HEK293 (cell line): ENCODE measurements at regions not wholly inside any gene's neighbourhood (a gene's known extent, or its start where the extent isn't known, plus 50 kb on each side); places are given as distances from the start of the nearest gene placed in this dataset.

Experiments used
- FEZF1 ChIP-seq: fragments of 450-650 bp; formaldehyde crosslinking; IDR thresholded peaks from 2 replicates; pipeline ENCODE4 v1.5.1; 2016; ENCODE audit warnings: missing biosample characterization, missing genetic modification characterization
- HOXC10 ChIP-seq: sonication (generic); formaldehyde crosslinking; IDR thresholded peaks from 2 replicates; pipeline ENCODE4 v1.8.1; 2023; ENCODE audit warnings: mild to moderate bottlenecking, missing genetic modification reagents
- OSR2 ChIP-seq: fragments of 450-650 bp; formaldehyde crosslinking; IDR thresholded peaks from 2 replicates; pipeline ENCODE4 v1.5.1; 2016; ENCODE audit warnings: missing biosample characterization, missing genetic modification characterization
- TRIM28 ChIP-seq: IDR thresholded peaks from 2 replicates; pipeline ENCODE4 v1.6.1; 2011; ENCODE audit warnings: low read length, control low read depth, borderline replicate concordance
- YY1 ChIP-seq: fragments of 450-650 bp; formaldehyde crosslinking; IDR thresholded peaks from 2 replicates; pipeline ENCODE4 v1.5.1; 2018; ENCODE audit warnings: missing biosample characterization, missing genetic modification characterization
- ZBTB48 ChIP-seq: fragments of 450-650 bp; formaldehyde crosslinking; IDR thresholded peaks from 2 replicates; pipeline ENCODE4 v1.5.1; 2016; ENCODE audit warnings: missing biosample characterization, missing genetic modification characterization
- ZNF354C ChIP-seq: fragments of 450-650 bp; formaldehyde crosslinking; IDR thresholded peaks from 2 replicates; pipeline ENCODE4 v1.5.1; 2016; ENCODE audit warnings: missing biosample characterization, missing genetic modification characterization, low read depth, borderline replicate concordance
- ZNF426 ChIP-seq: fragments of 450-650 bp; formaldehyde crosslinking; IDR thresholded peaks from 2 replicates; pipeline ENCODE4 v1.5.1; 2017; ENCODE audit warnings: missing biosample characterization, missing genetic modification characterization, mild to moderate bottlenecking, inconsistent platforms, moderate library complexity
- ZNF510 ChIP-seq: fragments of 450-650 bp; formaldehyde crosslinking; IDR thresholded peaks from 2 replicates; pipeline ENCODE4 v1.5.1; 2018; ENCODE audit warnings: mild to moderate bottlenecking, missing genetic modification characterization, missing biosample characterization; ENCODE audit not compliant: insufficient replicate concordance
- ZNF548 ChIP-seq: fragments of 450-650 bp; formaldehyde crosslinking; IDR thresholded peaks from 2 replicates; pipeline ENCODE4 v1.5.1; 2016; ENCODE audit warnings: missing biosample characterization, missing genetic modification characterization
- ZNF621 ChIP-seq: fragments of 450-650 bp; formaldehyde crosslinking; IDR thresholded peaks from 2 replicates; pipeline ENCODE4 v1.5.1; 2017; ENCODE audit warnings: missing biosample characterization, missing genetic modification characterization
- ZNF629 ChIP-seq: fragments of 450-650 bp; formaldehyde crosslinking; IDR thresholded peaks from 2 replicates; pipeline ENCODE4 v1.5.1; 2017; ENCODE audit warnings: missing biosample characterization, missing genetic modification characterization
- ZNF747 ChIP-seq: fragments of 450-650 bp; formaldehyde crosslinking; IDR thresholded peaks from 2 replicates; pipeline ENCODE4 v1.5.1; 2016; ENCODE audit warnings: missing biosample characterization, missing genetic modification characterization
- ZNF776 ChIP-seq: fragments of 450-650 bp; formaldehyde crosslinking; IDR thresholded peaks from 2 replicates; pipeline ENCODE4 v1.5.0; 2017; ENCODE audit warnings: missing biosample characterization, missing genetic modification characterization, borderline replicate concordance
- ZSCAN30 ChIP-seq: fragments of 450-650 bp; IDR thresholded peaks from 2 replicates; pipeline ENCODE4 v1.5.1; 2018; ENCODE audit warnings: missing biosample characterization, mild to moderate bottlenecking, missing genetic modification characterization, moderate library complexity
- ZXDB ChIP-seq: fragments of 450-650 bp; formaldehyde crosslinking; IDR thresholded peaks from 2 replicates; pipeline ENCODE4 v1.5.1; 2016; ENCODE audit warnings: missing biosample characterization, missing genetic modification characterization
- TF ChIP-seq, protein P1 (sequence below): fragments of 450-650 bp; formaldehyde crosslinking; IDR thresholded peaks from 2 replicates; pipeline ENCODE4 v1.5.1; 2016; ENCODE audit warnings: missing biosample characterization, missing genetic modification characterization
- TF ChIP-seq, protein P2 (sequence below): fragments of 450-650 bp; formaldehyde crosslinking; IDR thresholded peaks from 2 replicates; pipeline ENCODE4 v1.5.1; 2017; ENCODE audit warnings: missing biosample characterization, missing genetic modification characterization
- TF ChIP-seq, protein P3 (sequence below): fragments of 450-650 bp; formaldehyde crosslinking; conservative IDR thresholded peaks from 2 replicates; pipeline ENCODE4 v1.5.1; 2016; ENCODE audit warnings: low read depth, missing biosample characterization, missing genetic modification characterization
- TF ChIP-seq, protein P4 (sequence below): fragments of 450-650 bp; formaldehyde crosslinking; IDR thresholded peaks from 2 replicates; pipeline ENCODE4 v1.5.1; 2016; ENCODE audit warnings: missing biosample characterization, missing genetic modification characterization
- TF ChIP-seq, protein P5 (sequence below): fragments of 450-650 bp; formaldehyde crosslinking; IDR thresholded peaks from 2 replicates; pipeline ENCODE4 v1.5.1; 2016; ENCODE audit warnings: missing biosample characterization, missing genetic modification characterization, borderline replicate concordance
- TF ChIP-seq, protein P6 (sequence below): fragments of 450-650 bp; formaldehyde crosslinking; IDR thresholded peaks from 2 replicates; pipeline ENCODE4 v1.5.1; 2016; ENCODE audit warnings: missing biosample characterization, missing genetic modification characterization

DNA sequence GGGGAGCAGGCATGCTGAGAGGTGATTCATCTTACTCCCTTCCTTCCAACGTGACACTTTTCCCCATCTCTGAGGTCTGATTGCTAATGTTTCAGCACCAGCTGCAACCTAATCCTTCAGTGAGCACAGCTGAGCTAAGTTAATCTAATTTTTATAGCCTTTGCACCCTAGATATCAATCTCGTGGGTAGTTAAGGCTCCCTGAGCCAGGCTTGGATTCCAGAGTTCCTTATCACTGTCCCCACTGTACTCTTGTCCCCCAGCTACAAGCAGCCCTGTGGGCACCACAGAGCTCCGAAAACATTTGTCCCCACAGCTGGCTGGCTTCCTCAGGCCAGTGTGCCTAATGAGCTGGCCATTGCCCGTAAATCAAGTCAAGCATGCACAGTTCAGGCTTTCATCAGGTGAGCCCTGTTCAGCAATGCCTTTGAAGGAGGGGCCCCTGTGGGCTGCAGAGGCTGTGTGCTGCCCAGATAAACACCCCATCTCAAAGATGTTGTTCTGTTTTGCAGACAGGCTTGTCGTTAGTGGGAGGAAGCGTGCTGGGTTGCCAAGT lies 376.9 kb upstream of the RASGRP1 start (continued):
- TF ChIP-seq ZNF621 (tag by site-specific recombination) (no peak), FEZF1 (tag by site-specific recombination) (peak; percentile 61), OSR2 (peak; percentile 67), HOXC10 (CRISPR knock-in tag) (no peak), YY1 (tag by site-specific recombination) (no peak), ZNF354C (tag by site-specific recombination) (no peak), ZNF629 (tag by site-specific recombination) (no peak), ZNF747 (no peak), ZXDB (peak; percentile 25; the same call in 1 of the 2 replicates), ZNF776 (no peak), TRIM28 (peak; percentile 51; the same call in 1 of the 2 replicates), ZBTB48 (tag by site-specific recombination) (0 out of 2 replicates have a peak, but pooled peaks have one; percentile 47), ZSCAN30 (tag by site-specific recombination) (no peak), ZNF426 (no peak), ZNF548 (tag by site-specific recombination) (no peak), ZNF510 (tag by site-specific recombination) (no peak)
- TF ChIP-seq, protein P1, sequence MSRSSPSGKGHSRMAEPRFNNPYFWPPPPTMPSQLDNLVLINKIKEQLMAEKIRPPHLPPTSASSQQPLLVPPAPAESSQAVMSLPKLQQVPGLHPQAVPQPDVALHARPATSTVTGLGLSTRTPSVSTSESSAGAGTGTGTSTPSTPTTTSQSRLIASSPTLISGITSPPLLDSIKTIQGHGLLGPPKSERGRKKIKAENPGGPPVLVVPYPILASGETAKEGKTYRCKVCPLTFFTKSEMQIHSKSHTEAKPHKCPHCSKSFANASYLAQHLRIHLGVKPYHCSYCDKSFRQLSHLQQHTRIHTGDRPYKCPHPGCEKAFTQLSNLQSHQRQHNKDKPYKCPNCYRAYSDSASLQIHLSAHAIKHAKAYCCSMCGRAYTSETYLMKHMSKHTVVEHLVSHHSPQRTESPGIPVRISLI (tag by site-specific recombination) = no peak
- TF ChIP-seq, protein P2, sequence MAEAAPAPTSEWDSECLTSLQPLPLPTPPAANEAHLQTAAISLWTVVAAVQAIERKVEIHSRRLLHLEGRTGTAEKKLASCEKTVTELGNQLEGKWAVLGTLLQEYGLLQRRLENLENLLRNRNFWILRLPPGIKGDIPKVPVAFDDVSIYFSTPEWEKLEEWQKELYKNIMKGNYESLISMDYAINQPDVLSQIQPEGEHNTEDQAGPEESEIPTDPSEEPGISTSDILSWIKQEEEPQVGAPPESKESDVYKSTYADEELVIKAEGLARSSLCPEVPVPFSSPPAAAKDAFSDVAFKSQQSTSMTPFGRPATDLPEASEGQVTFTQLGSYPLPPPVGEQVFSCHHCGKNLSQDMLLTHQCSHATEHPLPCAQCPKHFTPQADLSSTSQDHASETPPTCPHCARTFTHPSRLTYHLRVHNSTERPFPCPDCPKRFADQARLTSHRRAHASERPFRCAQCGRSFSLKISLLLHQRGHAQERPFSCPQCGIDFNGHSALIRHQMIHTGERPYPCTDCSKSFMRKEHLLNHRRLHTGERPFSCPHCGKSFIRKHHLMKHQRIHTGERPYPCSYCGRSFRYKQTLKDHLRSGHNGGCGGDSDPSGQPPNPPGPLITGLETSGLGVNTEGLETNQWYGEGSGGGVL (tag by site-specific recombination) = no peak
- TF ChIP-seq, protein P3, sequence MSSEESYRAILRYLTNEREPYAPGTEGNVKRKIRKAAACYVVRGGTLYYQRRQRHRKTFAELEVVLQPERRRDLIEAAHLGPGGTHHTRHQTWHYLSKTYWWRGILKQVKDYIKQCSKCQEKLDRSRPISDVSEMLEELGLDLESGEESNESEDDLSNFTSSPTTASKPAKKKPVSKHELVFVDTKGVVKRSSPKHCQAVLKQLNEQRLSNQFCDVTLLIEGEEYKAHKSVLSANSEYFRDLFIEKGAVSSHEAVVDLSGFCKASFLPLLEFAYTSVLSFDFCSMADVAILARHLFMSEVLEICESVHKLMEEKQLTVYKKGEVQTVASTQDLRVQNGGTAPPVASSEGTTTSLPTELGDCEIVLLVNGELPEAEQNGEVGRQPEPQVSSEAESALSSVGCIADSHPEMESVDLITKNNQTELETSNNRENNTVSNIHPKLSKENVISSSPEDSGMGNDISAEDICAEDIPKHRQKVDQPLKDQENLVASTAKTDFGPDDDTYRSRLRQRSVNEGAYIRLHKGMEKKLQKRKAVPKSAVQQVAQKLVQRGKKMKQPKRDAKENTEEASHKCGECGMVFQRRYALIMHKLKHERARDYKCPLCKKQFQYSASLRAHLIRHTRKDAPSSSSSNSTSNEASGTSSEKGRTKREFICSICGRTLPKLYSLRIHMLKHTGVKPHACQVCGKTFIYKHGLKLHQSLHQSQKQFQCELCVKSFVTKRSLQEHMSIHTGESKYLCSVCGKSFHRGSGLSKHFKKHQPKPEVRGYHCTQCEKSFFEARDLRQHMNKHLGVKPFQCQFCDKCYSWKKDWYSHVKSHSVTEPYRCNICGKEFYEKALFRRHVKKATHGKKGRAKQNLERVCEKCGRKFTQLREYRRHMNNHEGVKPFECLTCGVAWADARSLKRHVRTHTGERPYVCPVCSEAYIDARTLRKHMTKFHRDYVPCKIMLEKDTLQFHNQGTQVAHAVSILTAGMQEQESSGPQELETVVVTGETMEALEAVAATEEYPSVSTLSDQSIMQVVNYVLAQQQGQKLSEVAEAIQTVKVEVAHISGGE (tag by site-specific recombination) = peak; percentile 55
- TF ChIP-seq, protein P4, sequence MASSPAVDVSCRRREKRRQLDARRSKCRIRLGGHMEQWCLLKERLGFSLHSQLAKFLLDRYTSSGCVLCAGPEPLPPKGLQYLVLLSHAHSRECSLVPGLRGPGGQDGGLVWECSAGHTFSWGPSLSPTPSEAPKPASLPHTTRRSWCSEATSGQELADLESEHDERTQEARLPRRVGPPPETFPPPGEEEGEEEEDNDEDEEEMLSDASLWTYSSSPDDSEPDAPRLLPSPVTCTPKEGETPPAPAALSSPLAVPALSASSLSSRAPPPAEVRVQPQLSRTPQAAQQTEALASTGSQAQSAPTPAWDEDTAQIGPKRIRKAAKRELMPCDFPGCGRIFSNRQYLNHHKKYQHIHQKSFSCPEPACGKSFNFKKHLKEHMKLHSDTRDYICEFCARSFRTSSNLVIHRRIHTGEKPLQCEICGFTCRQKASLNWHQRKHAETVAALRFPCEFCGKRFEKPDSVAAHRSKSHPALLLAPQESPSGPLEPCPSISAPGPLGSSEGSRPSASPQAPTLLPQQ = 0 out of 2 replicates have a peak, but pooled peaks have one; percentile 29
- TF ChIP-seq, protein P5, sequence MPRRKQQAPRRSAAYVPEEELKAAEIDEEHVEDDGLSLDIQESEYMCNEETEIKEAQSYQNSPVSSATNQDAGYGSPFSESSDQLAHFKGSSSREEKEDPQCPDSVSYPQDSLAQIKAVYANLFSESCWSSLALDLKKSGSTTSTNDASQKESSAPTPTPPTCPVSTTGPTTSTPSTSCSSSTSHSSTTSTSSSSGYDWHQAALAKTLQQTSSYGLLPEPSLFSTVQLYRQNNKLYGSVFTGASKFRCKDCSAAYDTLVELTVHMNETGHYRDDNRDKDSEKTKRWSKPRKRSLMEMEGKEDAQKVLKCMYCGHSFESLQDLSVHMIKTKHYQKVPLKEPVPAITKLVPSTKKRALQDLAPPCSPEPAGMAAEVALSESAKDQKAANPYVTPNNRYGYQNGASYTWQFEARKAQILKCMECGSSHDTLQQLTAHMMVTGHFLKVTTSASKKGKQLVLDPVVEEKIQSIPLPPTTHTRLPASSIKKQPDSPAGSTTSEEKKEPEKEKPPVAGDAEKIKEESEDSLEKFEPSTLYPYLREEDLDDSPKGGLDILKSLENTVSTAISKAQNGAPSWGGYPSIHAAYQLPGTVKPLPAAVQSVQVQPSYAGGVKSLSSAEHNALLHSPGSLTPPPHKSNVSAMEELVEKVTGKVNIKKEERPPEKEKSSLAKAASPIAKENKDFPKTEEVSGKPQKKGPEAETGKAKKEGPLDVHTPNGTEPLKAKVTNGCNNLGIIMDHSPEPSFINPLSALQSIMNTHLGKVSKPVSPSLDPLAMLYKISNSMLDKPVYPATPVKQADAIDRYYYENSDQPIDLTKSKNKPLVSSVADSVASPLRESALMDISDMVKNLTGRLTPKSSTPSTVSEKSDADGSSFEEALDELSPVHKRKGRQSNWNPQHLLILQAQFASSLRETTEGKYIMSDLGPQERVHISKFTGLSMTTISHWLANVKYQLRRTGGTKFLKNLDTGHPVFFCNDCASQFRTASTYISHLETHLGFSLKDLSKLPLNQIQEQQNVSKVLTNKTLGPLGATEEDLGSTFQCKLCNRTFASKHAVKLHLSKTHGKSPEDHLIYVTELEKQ (tag by site-specific recombination) = peak; percentile 30; the same call in 1 of the 2 replicates
- TF ChIP-seq, protein P6, sequence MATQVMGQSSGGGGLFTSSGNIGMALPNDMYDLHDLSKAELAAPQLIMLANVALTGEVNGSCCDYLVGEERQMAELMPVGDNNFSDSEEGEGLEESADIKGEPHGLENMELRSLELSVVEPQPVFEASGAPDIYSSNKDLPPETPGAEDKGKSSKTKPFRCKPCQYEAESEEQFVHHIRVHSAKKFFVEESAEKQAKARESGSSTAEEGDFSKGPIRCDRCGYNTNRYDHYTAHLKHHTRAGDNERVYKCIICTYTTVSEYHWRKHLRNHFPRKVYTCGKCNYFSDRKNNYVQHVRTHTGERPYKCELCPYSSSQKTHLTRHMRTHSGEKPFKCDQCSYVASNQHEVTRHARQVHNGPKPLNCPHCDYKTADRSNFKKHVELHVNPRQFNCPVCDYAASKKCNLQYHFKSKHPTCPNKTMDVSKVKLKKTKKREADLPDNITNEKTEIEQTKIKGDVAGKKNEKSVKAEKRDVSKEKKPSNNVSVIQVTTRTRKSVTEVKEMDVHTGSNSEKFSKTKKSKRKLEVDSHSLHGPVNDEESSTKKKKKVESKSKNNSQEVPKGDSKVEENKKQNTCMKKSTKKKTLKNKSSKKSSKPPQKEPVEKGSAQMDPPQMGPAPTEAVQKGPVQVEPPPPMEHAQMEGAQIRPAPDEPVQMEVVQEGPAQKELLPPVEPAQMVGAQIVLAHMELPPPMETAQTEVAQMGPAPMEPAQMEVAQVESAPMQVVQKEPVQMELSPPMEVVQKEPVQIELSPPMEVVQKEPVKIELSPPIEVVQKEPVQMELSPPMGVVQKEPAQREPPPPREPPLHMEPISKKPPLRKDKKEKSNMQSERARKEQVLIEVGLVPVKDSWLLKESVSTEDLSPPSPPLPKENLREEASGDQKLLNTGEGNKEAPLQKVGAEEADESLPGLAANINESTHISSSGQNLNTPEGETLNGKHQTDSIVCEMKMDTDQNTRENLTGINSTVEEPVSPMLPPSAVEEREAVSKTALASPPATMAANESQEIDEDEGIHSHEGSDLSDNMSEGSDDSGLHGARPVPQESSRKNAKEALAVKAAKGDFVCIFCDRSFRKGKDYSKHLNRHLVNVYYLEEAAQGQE (tag by site-specific recombination) = no peak
